Kidney (tissue), 13 donors: ENCODE measurements at regions not wholly inside any gene's neighbourhood (a gene's known extent, or its start where the extent isn't known, plus 50 kb on each side); places are given as distances from the start of the nearest gene placed in this dataset.
"Not testable (repeated sequence)": the region's sequence is repeated elsewhere in the genome, so short reads cannot be mapped to it uniquely, and the experiment has no call there.

Source experiments
- DNase-seq, 5 donors: peaks; one replicate each; pipeline ENCODE4 v3.0.0-alpha.2; 2013 to 2020
- FAIRE-seq: peaks from 2 replicates; lab custom pipeline; 2012; peaks lifted over from hg19 to GRCh38; lab: Jason Lieb, UNC
- H3K27ac ChIP-seq, 2 donors: one replicate each; pipeline ENCODE4 v1.7.0; 2013; ENCODE audit warnings: low read depth in 2 of 2, low read length in 2 of 2, inconsistent platforms in 1 of 2
- H3K27me3 ChIP-seq: one replicate; pipeline ENCODE4 v1.7.1; 2013; ENCODE audit warnings: low read length, inconsistent platforms; ENCODE audit not compliant: control insufficient read depth, insufficient read depth
- H3K36me3 ChIP-seq, 3 donors: one replicate each; pipeline versions ENCODE4 v1.7.0 to v1.7.1; 2013; ENCODE audit warnings: low read length in 3 of 3, control low read depth in 1 of 3, inconsistent platforms in 1 of 3; ENCODE audit not compliant: insufficient read depth in 3 of 3, control insufficient read depth in 2 of 3
- H3K4me1 ChIP-seq, 3 donors: one replicate each; pipeline versions ENCODE4 v1.7.0 to v1.7.1; 2013; ENCODE audit warnings: low read length in 3 of 3, inconsistent platforms in 1 of 3, low read depth in 1 of 3; ENCODE audit not compliant: control insufficient read depth in 2 of 3, insufficient read depth in 2 of 3
- H3K4me3 ChIP-seq, 3 donors: one replicate each; pipeline versions ENCODE4 v1.7.0 to v1.8.1; 2013; ENCODE audit warnings: low read length in 3 of 3, control low read depth in 1 of 3, inconsistent platforms in 1 of 3
- H3K9ac ChIP-seq, 3 donors: one replicate each; pipeline versions ENCODE4 v1.7.0 to v1.7.1; 2013; ENCODE audit warnings: low read length in 3 of 3, control low read depth in 1 of 3, inconsistent platforms in 1 of 3
- H3K9me3 ChIP-seq, 3 donors: one replicate each; pipeline versions ENCODE4 v1.7.0 to v1.7.1; 2013; ENCODE audit warnings: low read length in 3 of 3, control low read depth in 1 of 3, inconsistent platforms in 1 of 3; ENCODE audit not compliant: control insufficient read depth in 2 of 3, insufficient read depth in 1 of 3
- intact Hi-C: fragments of 100-400 bp; cut with DNase I; formaldehyde crosslinking; loops from one replicate; pipeline ENCODE4 v1.11.1; 2022
- TF ChIP-seq, protein P1 (sequence below): IDR thresholded peaks from 3 replicates; pipeline ENCODE4 v1.5.1; 2012; ENCODE audit warnings: mild to moderate bottlenecking, moderate library complexity, borderline replicate concordance; ENCODE audit not compliant: insufficient read depth; ENCODE audit errors: extremely low read depth
- donor health status: control.
- donor health status: control.
- donor health status: control.
- donor health status: control.
- donor health status: control.
- donor health status: DM: yes; HTN: yes; CAD: no.
- donor health status: Normal renal cell carcinoma (clear cell type).

DNA sequence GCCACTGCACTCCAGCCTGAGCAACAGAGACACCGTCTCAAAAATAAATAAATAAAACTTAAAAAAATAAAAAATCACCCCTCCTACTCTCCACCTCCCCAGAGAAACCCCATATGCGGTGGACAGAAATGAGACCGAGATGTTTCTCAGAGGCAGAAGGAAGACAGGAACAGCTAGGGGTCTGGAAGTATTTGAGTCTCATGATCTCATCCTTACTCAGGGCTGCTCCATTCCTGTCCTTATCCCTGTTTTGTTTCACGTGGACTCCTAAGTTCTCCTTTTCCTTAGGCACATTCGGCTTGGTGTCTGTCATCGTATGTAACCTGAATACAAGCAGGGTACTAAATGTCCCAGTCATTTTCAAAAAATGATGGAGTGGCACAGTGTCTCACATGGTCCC is 76.1 kb downstream of the C9orf50 start:
- intact Hi-C loops: no loop called here
- no peak for FAIRE-seq

DNA sequence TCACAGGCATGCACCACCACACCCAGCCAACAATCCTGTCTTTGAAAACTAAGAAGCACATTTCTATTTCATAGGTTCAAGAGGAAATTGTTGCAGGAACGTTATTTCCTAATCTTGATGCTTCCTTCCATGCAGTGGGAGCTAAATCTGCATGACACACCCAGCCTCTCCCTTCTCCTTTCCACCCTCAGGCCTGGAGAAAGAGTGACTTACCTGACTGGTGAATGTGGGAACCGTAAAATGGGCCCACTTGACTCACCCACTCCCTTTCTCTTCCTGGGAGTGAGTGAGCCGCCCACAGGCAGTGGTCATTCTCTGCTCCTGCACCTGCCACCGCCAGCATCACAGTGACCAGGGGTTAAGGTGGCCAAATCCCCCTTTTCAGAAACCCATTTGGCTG is 78.2 kb downstream of the C9orf50 start:
- no peak for FAIRE-seq
- H3K9ac ChIP-seq: no peak overlapping the region
- H3K36me3 ChIP-seq: no peaks in the 10 kb centered on the region
- H3K9me3 ChIP-seq: no peaks in the 10 kb centered on the region
- intact Hi-C loops: no loop called here
- no peaks in the 10 kb centered on the region for H3K27me3 ChIP-seq
- no peaks in the 10 kb centered on the region for H3K4me1 ChIP-seq
- peak in 2 of 5 donors; percentile 4 to 5 for DNase-seq
- TF ChIP-seq, protein P1, sequence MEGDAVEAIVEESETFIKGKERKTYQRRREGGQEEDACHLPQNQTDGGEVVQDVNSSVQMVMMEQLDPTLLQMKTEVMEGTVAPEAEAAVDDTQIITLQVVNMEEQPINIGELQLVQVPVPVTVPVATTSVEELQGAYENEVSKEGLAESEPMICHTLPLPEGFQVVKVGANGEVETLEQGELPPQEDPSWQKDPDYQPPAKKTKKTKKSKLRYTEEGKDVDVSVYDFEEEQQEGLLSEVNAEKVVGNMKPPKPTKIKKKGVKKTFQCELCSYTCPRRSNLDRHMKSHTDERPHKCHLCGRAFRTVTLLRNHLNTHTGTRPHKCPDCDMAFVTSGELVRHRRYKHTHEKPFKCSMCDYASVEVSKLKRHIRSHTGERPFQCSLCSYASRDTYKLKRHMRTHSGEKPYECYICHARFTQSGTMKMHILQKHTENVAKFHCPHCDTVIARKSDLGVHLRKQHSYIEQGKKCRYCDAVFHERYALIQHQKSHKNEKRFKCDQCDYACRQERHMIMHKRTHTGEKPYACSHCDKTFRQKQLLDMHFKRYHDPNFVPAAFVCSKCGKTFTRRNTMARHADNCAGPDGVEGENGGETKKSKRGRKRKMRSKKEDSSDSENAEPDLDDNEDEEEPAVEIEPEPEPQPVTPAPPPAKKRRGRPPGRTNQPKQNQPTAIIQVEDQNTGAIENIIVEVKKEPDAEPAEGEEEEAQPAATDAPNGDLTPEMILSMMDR: no peak
- no peak overlapping the region for H3K27ac ChIP-seq
- H3K4me3 ChIP-seq: no peak overlapping the region

More for the DNA sequence above, 76.1 kb downstream of the C9orf50 start:
- peaks cover 0 to 9% (median 4%) of the 10 kb centered on the region in 3 donors for H3K4me1 ChIP-seq
- TF ChIP-seq, protein P1: no peak
- no peaks in the 10 kb centered on the region for H3K9me3 ChIP-seq
- H3K4me3 ChIP-seq: no peak overlapping the region
- H3K27ac ChIP-seq: no peak overlapping the region
- peak in 1 of 5 donors; percentile 5 for DNase-seq
- no peaks in the 10 kb centered on the region for H3K36me3 ChIP-seq
- no peaks in the 10 kb centered on the region for H3K27me3 ChIP-seq
- H3K9ac ChIP-seq: no peak overlapping the region

DNA sequence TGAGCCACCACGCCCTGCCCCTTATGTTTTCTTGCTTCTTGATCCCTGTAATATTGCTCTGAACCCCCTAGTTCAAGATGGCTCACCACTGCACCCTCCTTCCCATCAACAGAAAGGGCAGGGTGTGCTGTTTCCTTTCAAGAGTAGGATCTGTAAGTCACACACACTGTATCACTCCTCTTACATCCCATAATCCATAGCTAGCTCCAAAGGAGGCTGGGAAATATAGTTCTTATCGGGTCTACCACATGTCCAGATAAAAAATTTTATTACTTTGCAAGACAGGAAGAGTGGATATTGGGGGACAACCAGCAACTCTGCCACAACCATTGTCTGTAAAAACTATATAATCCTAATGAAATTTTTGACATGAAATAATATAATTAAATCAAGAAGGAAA is 79.6 kb downstream of the C9orf50 start:
- DNase-seq: no peak
- intact Hi-C loops: no loop called here
- Histone ChIP-seq H3K9ac (no peak overlapping the region), H3K4me3 (no peak overlapping the region), H3K4me1 (no peaks in the 10 kb centered on the region), H3K27me3 (no peaks in the 10 kb centered on the region), H3K36me3 (no peaks in the 10 kb centered on the region), H3K9me3 (no peaks in the 10 kb centered on the region), H3K27ac (no peak overlapping the region)
- TF ChIP-seq, protein P1: no peak
- FAIRE-seq: no peak

DNA sequence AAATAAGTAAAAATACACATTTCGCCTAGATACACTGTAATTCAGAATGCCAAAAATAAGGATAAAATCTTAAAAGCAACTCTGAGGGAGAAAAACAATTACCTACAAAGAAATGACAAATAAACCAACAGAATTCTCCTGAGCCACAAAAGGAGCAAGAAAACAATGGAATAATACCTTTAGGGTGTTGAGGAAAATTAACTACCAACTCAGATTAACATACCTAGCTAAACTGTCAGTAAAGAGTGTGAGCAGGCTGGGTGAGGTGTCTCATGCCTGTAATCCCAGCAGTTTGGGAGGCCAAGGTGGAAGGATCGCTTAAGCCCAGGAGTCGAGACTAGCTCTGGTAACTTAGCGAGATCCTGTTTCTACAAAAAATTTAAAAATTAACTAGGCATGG is 81.5 kb downstream of the C9orf50 start:
- TF ChIP-seq, protein P1: no peak
- intact Hi-C loops: no loop called here
- DNase-seq (no peak), FAIRE-seq (no peak)
- no peak overlapping the region for H3K9ac ChIP-seq
- H3K9me3 ChIP-seq: no peaks in the 10 kb centered on the region
- H3K36me3 ChIP-seq: no peaks in the 10 kb centered on the region
- no peak overlapping the region for H3K4me3 ChIP-seq
- no peaks in the 10 kb centered on the region for H3K27me3 ChIP-seq
- no peak overlapping the region for H3K27ac ChIP-seq
- H3K4me1 ChIP-seq: no peaks in the 10 kb centered on the region

DNA sequence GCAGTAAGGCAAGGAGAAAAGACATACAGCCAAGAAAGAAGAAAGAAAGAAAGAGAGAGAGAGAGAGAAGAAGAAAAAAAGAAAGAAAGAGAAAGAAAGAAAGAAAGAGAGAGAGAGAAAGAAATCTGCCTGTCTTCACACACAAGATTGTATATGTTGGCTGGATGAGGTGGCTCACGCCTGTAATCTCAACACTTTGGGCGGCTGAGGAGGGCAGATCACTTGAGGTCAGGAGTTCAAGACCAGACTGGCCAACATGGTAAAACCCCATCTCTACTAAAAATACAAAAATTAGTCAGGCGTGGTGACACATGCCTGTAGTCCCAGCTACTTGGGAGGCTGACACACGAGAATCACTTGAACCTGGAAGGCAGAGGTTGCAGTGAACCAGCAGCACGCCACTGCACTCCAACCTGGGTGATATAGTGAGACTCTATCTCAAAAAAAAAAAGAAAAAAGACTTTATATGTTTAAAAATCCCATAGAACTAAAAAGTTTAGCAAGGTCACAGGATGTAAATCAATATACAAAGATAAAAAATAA is 89.0 kb downstream of the C9orf50 start:
- DNase-seq, H3K9me3 ChIP-seq, H3K9ac ChIP-seq, H3K36me3 ChIP-seq, H3K4me3 ChIP-seq, intact Hi-C loops, FAIRE-seq, H3K27me3 ChIP-seq, H3K4me1 ChIP-seq, H3K27ac ChIP-seq: not testable (repeated sequence)

DNA sequence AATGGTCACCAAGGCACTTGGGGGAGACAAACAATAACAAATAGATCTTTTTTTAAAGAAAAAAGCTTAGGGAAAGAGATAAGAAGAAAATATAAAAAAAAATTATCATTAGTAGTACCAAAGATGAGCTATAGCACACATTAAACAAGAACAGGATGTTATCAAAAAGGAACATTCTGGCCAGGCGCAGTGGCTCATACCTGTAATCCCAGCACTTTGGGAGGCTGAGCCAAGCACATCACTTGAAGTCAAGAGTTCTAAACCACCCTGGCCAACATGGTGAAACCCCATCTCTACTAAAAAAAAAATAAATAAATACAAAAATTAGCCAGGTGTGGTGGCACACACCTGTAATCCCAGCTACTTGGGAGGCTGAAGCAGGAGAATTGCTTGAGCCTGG is 92.9 kb downstream of the C9orf50 start:
- H3K4me1 ChIP-seq, H3K27me3 ChIP-seq, H3K36me3 ChIP-seq, H3K9ac ChIP-seq, H3K27ac ChIP-seq, H3K4me3 ChIP-seq, H3K9me3 ChIP-seq, DNase-seq, intact Hi-C loops, FAIRE-seq: not testable (repeated sequence)
